CD4-positive, alpha-beta T cell treated with Interleukin-10 for 1 hour (primary cell): ENCODE measurements at regions not wholly inside any gene's neighbourhood (a gene's known extent, or its start where the extent isn't known, plus 50 kb on each side); places are given as distances from the start of the nearest gene placed in this dataset.

ENCODE experiments used
- DNase-seq: peaks from one replicate; pipeline ENCODE4 v3.0.0-alpha.2; 2020

GRCh38 chr1:94701796-94702441, 118.2 kb upstream of the SLC44A3 start:
- no peak for DNase-seq

GRCh38 chr1:94698759-94699502, 121.2 kb upstream of the SLC44A3 start:
- no peak for DNase-seq

GRCh38 chr1:94698356-94698755, 121.8 kb upstream of the SLC44A3 start:
- DNase-seq: no peak

GRCh38 chr1:94697839-94698238, 122.3 kb upstream of the SLC44A3 start:
- no peak for DNase-seq

GRCh38 chr1:94694226-94694915, 125.8 kb upstream of the SLC44A3 start:
- no peak for DNase-seq

GRCh38 chr1:94693435-94693834, 126.7 kb upstream of the SLC44A3 start:
- no peak for DNase-seq

GRCh38 chr1:94693029-94693428, 127.1 kb upstream of the SLC44A3 start:
- no peak for DNase-seq

- DNase-seq: no peak
These were observed 131.5 kb upstream of the SLC44A3 start for GRCh38 chr1:94688646-94689045.

GRCh38 chr1:94686882-94687281, 133.3 kb upstream of the SLC44A3 start:
- no peak for DNase-seq

- DNase-seq: no peak
These were observed 135.4 kb upstream of the SLC44A3 start for GRCh38 chr1:94684690-94685250.

- no peak for DNase-seq
These were observed 136.3 kb upstream of the SLC44A3 start for GRCh38 chr1:94683886-94684285.

- no peak for DNase-seq
These were observed 138.4 kb upstream of the F3 start for GRCh38 chr1:94680039-94680377.

GRCh38 chr1:94679332-94680038, 137.9 kb upstream of the F3 start:
- DNase-seq: no peak

- no peak for DNase-seq
These were observed 136.8 kb upstream of the F3 start for GRCh38 chr1:94678202-94678848.

- DNase-seq: no peak
These were observed 136.2 kb upstream of the F3 start for GRCh38 chr1:94677714-94678113.

GRCh38 chr1:94677087-94677486, 135.5 kb upstream of the F3 start:
- DNase-seq: no peak

- no peak for DNase-seq
These were observed 135.1 kb upstream of the F3 start for GRCh38 chr1:94676686-94677085.

GRCh38 chr1:94675373-94675772, 133.8 kb upstream of the F3 start:
- DNase-seq: no peak

GRCh38 chr1:94674876-94675275, 133.3 kb upstream of the F3 start:
- DNase-seq: no peak

GRCh38 chr1:94672934-94673333, 131.4 kb upstream of the F3 start:
- no peak for DNase-seq

- DNase-seq: no peak
These were observed 130.4 kb upstream of the F3 start for GRCh38 chr1:94672001-94672400.

- DNase-seq: no peak
These were observed 128.7 kb upstream of the F3 start for GRCh38 chr1:94670273-94670672.

- DNase-seq: no peak
These were observed 127.6 kb upstream of the F3 start for GRCh38 chr1:94669198-94669597.
